ENCODE measurements at regions not wholly inside any gene's neighbourhood (a gene's known extent, or its start where the extent isn't known, plus 50 kb on each side); places are given as distances from the start of the nearest gene placed in this dataset.
A peak's percentile ranks its signal among the peaks of the same experiment; 100 is the strongest.

- no peak for TF ChIP-seq CTCF (IDR thresholded peaks at IDR 0.05; ENCODE audit: extremely low read depth, insufficient read depth, missing control alignments)
- in situ Hi-C loops (cut with MboI; ENCODE audit: low pct_unique_long_range_greater_than_20kb, low sequenced_read_pairs, unreplicated experiment), result no loop called here
- no peak for DNase-seq (ENCODE audit: low spot score)
Observed at GRCh38 chr1:83617883-83618282, 381.0 kb downstream of the TTLL7 start.

DNA sequence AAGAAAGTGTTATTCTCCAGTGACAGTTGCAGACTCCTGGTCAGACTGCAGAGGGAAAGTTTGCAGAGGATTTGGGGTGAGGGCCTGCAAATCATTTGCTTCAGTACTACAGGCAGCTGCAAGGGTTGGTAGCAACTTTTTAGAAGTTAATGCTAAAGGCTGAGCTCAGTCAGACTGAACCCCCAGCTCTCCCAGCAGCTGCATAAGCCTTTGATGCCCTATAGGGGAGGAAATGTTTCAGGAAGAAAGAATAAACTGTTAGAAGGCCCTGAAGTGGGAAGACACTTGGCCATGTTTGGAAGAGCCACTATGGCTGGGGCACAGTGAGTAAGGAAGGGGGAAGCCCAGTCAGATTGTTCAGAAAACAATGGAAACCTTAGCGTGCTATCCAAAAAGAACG, 383.6 kb downstream of the TTLL7 start:
- no peak for TF ChIP-seq CTCF (IDR thresholded peaks at IDR 0.05; ENCODE audit: extremely low read depth, insufficient read depth, missing control alignments)
- in situ Hi-C loops (cut with MboI; ENCODE audit: low pct_unique_long_range_greater_than_20kb, low sequenced_read_pairs, unreplicated experiment), result no loop called here
- DNase-seq (ENCODE audit: low spot score), result no peak

DNA sequence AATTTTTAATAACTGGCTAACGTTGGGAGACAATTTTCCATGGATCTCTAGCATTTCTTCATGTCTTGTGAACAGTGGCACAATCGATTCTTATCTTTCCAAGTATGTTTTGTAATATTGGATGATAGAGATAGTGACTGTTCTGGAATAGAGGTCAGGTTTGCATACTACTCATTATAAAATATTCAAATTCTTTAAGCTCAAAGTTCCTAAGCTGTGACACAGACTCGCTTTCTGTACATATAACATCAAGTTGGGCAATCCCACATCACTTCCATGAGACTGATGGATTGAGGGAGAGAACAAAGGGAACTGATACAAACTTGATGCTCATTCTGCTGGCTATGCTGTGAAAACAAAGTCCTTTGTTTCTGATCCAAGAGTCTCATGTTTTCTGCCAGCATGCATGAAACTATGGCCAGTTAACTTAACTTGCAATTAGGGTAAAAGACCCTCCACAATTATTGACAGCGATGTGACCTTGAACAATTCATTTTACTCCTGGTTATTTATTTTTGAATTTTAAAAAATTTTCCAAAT, 392.4 kb downstream of the TTLL7 start:
- in situ Hi-C loops (cut with MboI; ENCODE audit: low pct_unique_long_range_greater_than_20kb, low sequenced_read_pairs, unreplicated experiment), result no loop called here
- TF ChIP-seq CTCF (IDR thresholded peaks at IDR 0.05; ENCODE audit: extremely low read depth, insufficient read depth, missing control alignments), result no peak
- DNase-seq (ENCODE audit: low spot score), result no peak

GRCh38 chr1:83596331-83596730, 402.6 kb downstream of the TTLL7 start:
- DNase-seq (ENCODE audit: low spot score), result no peak

DNA sequence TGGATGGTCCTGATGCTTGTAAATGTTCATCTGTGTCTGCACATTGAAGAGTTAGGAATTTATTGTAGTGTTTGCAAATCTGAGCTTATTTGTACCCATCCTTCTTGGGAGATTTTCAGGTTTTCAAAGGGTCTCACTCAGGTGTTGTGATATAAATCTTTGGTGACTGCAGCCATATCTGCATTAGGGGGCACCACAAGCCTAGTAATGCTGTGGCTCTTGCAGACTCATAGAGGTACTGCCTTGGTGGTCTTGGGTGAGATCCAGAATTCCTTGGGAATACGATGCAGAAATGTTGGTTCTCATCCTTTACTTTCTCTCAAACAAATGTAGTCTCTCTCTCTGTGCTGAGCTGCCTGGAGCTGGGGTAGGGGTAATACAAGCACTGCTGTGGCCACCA, 405.9 kb downstream of the TTLL7 start:
- no peak for DNase-seq (ENCODE audit: low spot score)
- peak; percentile 16 for TF ChIP-seq CTCF (IDR thresholded peaks at IDR 0.05; ENCODE audit: extremely low read depth, insufficient read depth, missing control alignments)

More at GRCh38 chr1:83596331-83596730, 402.6 kb downstream of the TTLL7 start:
- in situ Hi-C loops (cut with MboI; ENCODE audit: low pct_unique_long_range_greater_than_20kb, low sequenced_read_pairs, unreplicated experiment), result no loop called here
- TF ChIP-seq CTCF (IDR thresholded peaks at IDR 0.05; ENCODE audit: extremely low read depth, insufficient read depth, missing control alignments), result no peak

GRCh38 chr1:83588140-83588539, 410.8 kb downstream of the TTLL7 start:
- DNase-seq (ENCODE audit: low spot score), result no peak
- TF ChIP-seq CTCF (IDR thresholded peaks at IDR 0.05; ENCODE audit: extremely low read depth, insufficient read depth, missing control alignments), result no peak
- in situ Hi-C loops (cut with MboI; ENCODE audit: low pct_unique_long_range_greater_than_20kb, low sequenced_read_pairs, unreplicated experiment), result no loop called here

More for the DNA sequence above, 405.9 kb downstream of the TTLL7 start:
- in situ Hi-C loops (cut with MboI; ENCODE audit: low pct_unique_long_range_greater_than_20kb, low sequenced_read_pairs, unreplicated experiment), result no loop called here

Data from GM13977 (cell line).